ENCODE measurements at regions not wholly inside any gene's neighbourhood (a gene's known extent, or its start where the extent isn't known, plus 50 kb on each side); places are given as distances from the start of the nearest gene placed in this dataset.

DNA sequence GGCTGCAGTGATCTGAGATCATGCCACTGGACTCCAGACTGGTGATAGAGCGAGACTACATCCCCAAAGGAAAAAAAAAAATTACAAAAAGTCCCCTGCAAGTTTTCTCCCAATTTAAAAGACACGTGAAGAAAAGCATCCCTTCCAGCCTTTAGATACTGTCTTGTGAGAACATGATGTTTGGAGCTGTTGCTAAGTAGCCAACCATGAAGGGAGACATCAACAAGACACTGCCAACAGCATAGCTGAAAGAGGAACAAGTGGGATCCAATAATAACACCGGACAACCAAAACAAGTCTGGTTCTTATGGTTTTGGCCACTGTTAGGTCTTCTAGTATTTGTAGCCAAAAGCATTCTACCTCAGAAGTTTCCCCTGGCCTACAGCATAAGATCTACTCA, 118.9 kb upstream of the CCDC180 start:
- TF ChIP-seq, protein P1, sequence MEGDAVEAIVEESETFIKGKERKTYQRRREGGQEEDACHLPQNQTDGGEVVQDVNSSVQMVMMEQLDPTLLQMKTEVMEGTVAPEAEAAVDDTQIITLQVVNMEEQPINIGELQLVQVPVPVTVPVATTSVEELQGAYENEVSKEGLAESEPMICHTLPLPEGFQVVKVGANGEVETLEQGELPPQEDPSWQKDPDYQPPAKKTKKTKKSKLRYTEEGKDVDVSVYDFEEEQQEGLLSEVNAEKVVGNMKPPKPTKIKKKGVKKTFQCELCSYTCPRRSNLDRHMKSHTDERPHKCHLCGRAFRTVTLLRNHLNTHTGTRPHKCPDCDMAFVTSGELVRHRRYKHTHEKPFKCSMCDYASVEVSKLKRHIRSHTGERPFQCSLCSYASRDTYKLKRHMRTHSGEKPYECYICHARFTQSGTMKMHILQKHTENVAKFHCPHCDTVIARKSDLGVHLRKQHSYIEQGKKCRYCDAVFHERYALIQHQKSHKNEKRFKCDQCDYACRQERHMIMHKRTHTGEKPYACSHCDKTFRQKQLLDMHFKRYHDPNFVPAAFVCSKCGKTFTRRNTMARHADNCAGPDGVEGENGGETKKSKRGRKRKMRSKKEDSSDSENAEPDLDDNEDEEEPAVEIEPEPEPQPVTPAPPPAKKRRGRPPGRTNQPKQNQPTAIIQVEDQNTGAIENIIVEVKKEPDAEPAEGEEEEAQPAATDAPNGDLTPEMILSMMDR (IDR thresholded peaks at IDR 0.05; ENCODE audit: borderline replicate concordance, extremely low read depth, low read length, poor library complexity, severe bottlenecking), result no peak
- no peak for TF ChIP-seq EZH2 (IDR thresholded peaks at IDR 0.05; ENCODE audit: borderline replicate concordance, low read depth, low read length, severe bottlenecking)

All from DND-41 (cell line).